Natural killer cell treated with Interleukin-12 subunit alpha and Interleukin-12 subunit beta and Interleukin-15 and Interleukin-18, amount 100 ng/mL, for 72 hours (primary cell): ENCODE measurements at regions not wholly inside any gene's neighbourhood (a gene's known extent, or its start where the extent isn't known, plus 50 kb on each side); places are given as distances from the start of the nearest gene placed in this dataset.
"Not testable (repeated sequence)": the region's sequence is repeated elsewhere in the genome, so short reads cannot be mapped to it uniquely, and the experiment has no call there.

Source experiments
- ATAC-seq, 2 donors: fragments of 150-1000 bp; cut with Tn5 transposase in 1 of 2; sonication (Bioruptor Pico), chemical (Tn5 transposase) in 1 of 2; 2 replicates each; pipeline ENCODE4 v1.10.0; 2021
- DNase-seq: peaks from one replicate; pipeline ENCODE4 v3.0.0; 2022; ENCODE audit warnings: low spot score
- H3K27ac Mint-ChIP-seq, 2 donors: 1 replicate in 1 of 2; 2 replicates in 1 of 2; pipeline ENCODE4 v1.8.0; 2022; ENCODE audit warnings: mixed read lengths in 2 of 2, mild to moderate bottlenecking in 1 of 2, moderate library complexity in 1 of 2
- H3K27me3 Mint-ChIP-seq, 2 donors: 1 replicate in 1 of 2; 2 replicates in 1 of 2; pipeline ENCODE4 v1.8.0; 2022; ENCODE audit warnings: mixed read lengths in 2 of 2
- H3K36me3 Mint-ChIP-seq: one replicate; pipeline ENCODE4 v1.8.0; 2022; ENCODE audit warnings: mixed read lengths
- H3K4me1 Mint-ChIP-seq, 2 donors: 1 replicate in 1 of 2; 2 replicates in 1 of 2; pipeline ENCODE4 v1.8.0; 2022; ENCODE audit warnings: low read depth in 2 of 2, mixed read lengths in 2 of 2, mild to moderate bottlenecking in 1 of 2
- H3K4me3 Mint-ChIP-seq: one replicate; pipeline ENCODE4 v1.8.0; 2022; ENCODE audit warnings: mixed read lengths
- H3K9me3 Mint-ChIP-seq: 2 replicates; pipeline ENCODE4 v1.8.0; 2022; ENCODE audit warnings: mixed read lengths

DNA sequence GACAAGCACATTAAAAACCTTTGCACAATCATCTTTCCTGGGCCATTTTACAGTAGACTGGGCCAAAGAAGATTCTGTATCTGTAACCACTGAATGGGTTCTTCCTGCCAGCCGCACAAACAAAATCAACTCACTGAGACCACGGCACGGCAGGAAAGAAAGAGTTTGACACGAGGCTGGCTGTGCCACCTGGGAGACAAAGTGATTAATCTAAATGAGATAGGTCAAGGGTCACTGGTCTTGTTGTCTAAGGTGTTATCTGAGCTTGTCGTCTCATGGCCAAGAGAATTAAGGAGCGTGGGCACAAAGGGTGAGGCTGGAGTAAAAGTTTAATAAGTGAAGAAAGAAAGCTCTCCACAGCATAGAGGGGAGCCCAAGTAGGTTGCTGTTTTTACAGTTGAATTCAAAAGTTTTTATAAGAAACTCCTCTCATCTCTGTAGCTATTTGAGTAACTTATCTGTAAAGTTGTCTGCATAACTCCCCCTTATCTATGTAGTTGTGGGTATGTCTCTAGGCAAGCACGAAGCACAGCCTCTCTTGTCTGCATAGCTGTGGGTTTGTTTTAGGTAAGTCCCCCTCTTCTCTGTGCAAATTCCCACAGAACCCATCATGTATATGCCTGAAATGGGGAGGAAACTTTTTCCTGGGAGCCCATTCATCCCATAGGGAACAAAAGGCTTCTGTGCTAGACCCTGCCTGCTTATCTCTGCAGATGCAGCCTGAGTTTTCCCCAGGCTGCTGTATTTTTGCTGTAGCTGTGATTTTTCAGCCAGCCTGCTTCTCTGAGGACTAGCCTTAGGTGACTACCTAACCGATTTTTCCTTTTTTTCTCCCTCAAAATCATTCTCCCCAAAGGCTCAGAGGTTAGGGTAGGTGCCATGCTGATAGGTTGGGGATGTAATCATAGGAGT is 1314.6 kb upstream of the TMEM132C start:
- DNase-seq (no peak), ATAC-seq (no peak)
- Mint-ChIP-seq H3K27ac (no peak overlapping the region), H3K9me3 (peaks cover 3% of the 10 kb centered on the region), H3K4me1 (no peaks in the 10 kb centered on the region), H3K4me3 (no peak overlapping the region), H3K36me3 (no peaks in the 10 kb centered on the region), H3K27me3 (no peaks in the 10 kb centered on the region)

DNA sequence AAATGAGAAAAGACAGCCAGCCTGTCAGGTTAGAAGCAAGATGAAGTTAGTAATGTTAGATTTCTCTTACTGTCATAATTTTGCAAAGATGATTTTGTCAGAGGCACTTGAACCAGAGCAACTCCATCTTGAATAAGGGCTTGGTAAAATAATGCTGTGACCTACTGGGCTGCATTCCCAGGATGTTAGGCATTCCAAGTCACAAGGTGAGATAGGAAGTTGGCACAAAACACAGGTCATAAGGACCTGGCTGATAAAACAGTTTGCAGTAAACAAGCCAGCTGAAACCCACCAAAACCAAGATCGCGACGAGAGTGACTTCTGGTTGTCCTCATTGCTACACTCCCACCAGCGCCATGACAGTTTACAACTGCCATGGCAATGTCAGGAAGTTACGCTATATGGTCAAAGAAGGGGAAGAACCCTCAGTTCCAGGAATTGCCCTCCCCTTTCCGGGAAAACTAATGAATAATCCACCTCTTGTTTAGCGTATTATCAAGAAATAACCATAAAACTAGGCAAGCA is 1313.5 kb upstream of the TMEM132C start:
- ATAC-seq (no peak), DNase-seq (no peak)
- no peaks in the 10 kb centered on the region for H3K27me3 Mint-ChIP-seq
- no peak overlapping the region for H3K4me3 Mint-ChIP-seq
- H3K9me3 Mint-ChIP-seq = peaks cover under 1% of the 10 kb centered on the region
- no peaks in the 10 kb centered on the region for H3K4me1 Mint-ChIP-seq
- H3K36me3 Mint-ChIP-seq = no peaks in the 10 kb centered on the region
- no peak overlapping the region for H3K27ac Mint-ChIP-seq

DNA sequence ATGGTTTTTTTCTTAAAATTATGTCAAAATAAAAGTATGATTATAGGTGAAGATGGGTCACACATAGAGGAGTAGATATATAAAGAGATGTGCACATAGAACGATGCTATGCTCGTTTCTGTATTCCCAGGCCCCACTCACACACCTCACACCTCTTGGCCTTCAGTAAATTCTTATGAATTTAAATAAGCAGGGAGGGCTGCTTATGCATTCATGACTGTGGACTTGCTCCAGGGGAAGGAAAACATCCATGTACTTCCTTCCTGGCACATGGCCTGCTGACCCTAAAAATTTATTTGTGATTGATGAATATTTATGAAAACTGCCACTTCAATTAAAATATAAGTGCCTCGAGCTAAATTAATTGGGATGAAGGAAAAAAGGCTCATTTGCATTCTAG is 1306.7 kb upstream of the TMEM132C start:
- no peak for ATAC-seq
- Mint-ChIP-seq H3K27ac (no peak overlapping the region), H3K27me3 (no peaks in the 10 kb centered on the region), H3K4me1 (no peaks in the 10 kb centered on the region), H3K4me3 (no peak overlapping the region), H3K36me3 (no peaks in the 10 kb centered on the region), H3K9me3 (peaks cover 3% of the 10 kb centered on the region)
- no peak for DNase-seq

DNA sequence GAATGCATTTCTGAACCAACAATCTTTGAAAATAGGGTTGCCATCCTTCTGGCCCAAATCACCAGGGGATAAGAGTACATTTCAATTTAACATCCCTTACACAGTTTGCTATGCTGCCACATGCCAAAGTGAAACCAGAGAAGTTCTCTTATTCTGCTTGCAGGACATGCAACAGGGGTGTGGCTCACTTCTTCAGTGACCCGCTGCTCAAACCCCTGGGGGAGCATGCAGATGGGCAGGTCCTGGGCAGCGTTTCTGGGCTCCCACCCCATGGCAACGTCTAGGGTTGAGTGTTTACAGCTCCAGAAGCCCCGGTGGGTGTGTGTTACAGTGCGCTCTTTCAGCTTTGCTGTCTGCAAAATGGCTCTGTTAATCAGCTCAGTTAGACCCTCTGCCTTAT is 1306.3 kb upstream of the TMEM132C start:
- ATAC-seq (no peak), DNase-seq (no peak)
- Mint-ChIP-seq H3K27ac (no peak overlapping the region), H3K36me3 (no peaks in the 10 kb centered on the region), H3K27me3 (no peaks in the 10 kb centered on the region), H3K4me1 (no peaks in the 10 kb centered on the region), H3K9me3 (peaks cover 3% of the 10 kb centered on the region), H3K4me3 (no peak overlapping the region)

DNA sequence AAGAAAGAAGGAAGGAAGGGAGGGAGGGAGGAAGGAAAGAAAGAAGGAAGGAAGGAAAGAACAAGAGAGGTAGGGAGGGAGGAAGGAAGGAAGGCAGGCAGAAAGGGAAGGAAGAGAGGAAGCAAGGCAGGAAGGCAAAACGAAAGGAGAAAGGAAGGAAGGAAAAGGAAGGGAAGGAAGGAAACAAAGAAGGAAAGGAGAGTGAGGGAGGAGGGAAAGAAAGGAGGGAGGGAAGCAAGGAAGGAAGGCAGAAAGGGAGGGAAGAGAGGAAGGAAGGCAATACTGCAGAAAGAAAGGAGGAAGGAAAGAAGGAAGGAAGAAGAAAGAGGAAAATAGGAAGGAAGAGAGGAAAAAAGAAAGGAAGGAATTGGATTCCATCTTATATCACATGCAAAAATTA is 1303.1 kb upstream of the TMEM132C start:
- ATAC-seq = no peak

DNA sequence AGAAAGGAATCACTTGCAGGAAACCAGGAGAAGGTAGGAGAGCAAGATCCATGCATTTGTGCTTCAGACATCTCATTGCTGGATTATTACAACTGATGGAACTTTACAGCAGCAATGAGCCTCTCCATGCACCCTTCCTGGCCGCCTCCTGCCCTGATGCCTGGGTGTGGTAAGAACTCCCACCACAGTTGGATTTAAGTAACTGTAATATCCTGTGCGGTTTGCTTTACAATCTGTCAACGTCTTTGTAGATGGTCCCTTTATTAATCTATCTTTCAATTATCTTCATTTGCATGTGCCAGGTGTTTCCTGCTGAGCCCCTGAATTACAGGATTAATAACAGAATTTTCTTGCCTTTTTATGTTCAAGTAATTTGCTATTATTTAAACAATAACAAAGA is 1300.5 kb upstream of the TMEM132C start:
- H3K4me3 Mint-ChIP-seq = no peak overlapping the region
- no peaks in the 10 kb centered on the region for H3K27me3 Mint-ChIP-seq
- H3K9me3 Mint-ChIP-seq = peaks cover 6% of the 10 kb centered on the region
- DNase-seq (no peak), ATAC-seq (no peak)
- no peaks in the 10 kb centered on the region for H3K36me3 Mint-ChIP-seq
- H3K4me1 Mint-ChIP-seq = no peaks in the 10 kb centered on the region
- no peak overlapping the region for H3K27ac Mint-ChIP-seq

More for the DNA sequence above, 1303.1 kb upstream of the TMEM132C start:
- no peak overlapping the region for H3K27ac Mint-ChIP-seq
- DNase-seq = no peak
- H3K9me3 Mint-ChIP-seq = peaks cover 3% of the 10 kb centered on the region
- no peaks in the 10 kb centered on the region for H3K4me1 Mint-ChIP-seq
- no peaks in the 10 kb centered on the region for H3K27me3 Mint-ChIP-seq
- no peaks in the 10 kb centered on the region for H3K36me3 Mint-ChIP-seq
- no peak overlapping the region for H3K4me3 Mint-ChIP-seq

DNA sequence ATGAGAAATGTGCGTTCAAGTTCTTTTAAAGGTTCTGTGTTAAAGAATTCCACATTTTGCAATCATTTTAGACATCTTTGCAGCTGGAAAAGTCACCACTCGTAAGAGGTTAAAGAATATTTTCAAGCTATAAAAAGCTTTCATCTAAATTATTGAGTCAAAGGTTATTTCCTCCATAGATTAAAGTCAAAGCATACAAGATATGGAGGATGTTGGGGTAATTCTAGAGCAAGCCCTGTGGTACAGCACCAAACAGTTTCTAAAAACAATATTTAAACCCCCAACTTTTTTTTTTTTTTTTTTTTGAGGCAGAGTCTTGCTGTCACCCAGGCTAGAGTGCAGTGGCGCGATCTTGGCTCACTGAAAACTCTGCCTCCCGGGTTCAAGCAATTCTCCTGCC is 1299.8 kb upstream of the TMEM132C start:
- no peaks in the 10 kb centered on the region for H3K36me3 Mint-ChIP-seq
- DNase-seq (no peak), ATAC-seq (no peak)
- no peak overlapping the region for H3K4me3 Mint-ChIP-seq
- peaks cover 8% of the 10 kb centered on the region for H3K9me3 Mint-ChIP-seq
- no peaks in the 10 kb centered on the region for H3K4me1 Mint-ChIP-seq
- no peaks in the 10 kb centered on the region for H3K27me3 Mint-ChIP-seq
- no peak overlapping the region for H3K27ac Mint-ChIP-seq

DNA sequence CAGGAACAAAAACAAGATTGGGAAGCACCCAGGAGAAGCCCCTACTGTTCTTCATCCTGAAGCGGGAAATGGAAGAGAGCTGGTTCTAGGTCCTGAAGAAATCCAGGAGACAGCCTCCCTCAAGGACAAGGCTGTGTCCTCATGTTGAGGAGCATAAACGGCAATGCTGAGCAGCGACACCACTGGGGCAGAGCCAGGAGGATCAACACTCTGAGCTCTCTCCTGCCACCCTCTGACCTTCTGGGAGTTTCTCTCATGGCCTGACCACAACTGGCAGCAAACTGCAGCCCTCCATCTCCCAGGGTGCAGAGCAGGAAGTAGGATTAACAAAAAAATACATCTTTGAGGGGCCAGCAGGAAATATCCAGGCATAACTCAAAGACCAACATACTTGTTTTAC is 1292.2 kb upstream of the TMEM132C start:
- Mint-ChIP-seq H3K4me1 (no peaks in the 10 kb centered on the region), H3K36me3 (no peaks in the 10 kb centered on the region), H3K4me3 (no peak overlapping the region), H3K27ac (no peak overlapping the region), H3K9me3 (peaks cover 14% of the 10 kb centered on the region), H3K27me3 (peaks cover 0 to 5% of the 10 kb centered on the region in 2 donors)
- DNase-seq = no peak
- no peak for ATAC-seq

DNA sequence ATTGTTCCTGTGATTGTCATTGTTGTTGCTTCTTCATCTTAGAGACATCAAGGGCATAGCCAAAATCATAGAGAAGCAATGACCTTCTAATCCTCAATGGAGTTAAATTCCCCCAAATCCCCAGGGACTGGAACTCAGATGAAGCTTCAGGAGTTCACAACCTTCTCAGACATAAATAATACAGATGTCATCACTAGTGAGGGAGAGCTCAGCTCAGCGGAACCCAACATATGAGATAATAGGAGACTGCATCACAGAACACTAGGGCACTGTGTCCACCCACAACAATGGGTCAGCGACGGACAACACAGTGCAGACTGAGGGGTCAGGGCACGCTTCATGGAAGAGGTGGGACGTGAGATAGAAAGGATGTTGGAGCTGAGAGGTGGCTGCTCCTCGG is 1290.4 kb upstream of the TMEM132C start:
- Mint-ChIP-seq H3K27ac (no peak overlapping the region), H3K4me1 (no peaks in the 10 kb centered on the region), H3K27me3 (peaks cover 0 to 5% of the 10 kb centered on the region in 2 donors), H3K36me3 (no peaks in the 10 kb centered on the region), H3K4me3 (no peak overlapping the region), H3K9me3 (peaks cover 22% of the 10 kb centered on the region)
- no peak for ATAC-seq
- DNase-seq = no peak

DNA sequence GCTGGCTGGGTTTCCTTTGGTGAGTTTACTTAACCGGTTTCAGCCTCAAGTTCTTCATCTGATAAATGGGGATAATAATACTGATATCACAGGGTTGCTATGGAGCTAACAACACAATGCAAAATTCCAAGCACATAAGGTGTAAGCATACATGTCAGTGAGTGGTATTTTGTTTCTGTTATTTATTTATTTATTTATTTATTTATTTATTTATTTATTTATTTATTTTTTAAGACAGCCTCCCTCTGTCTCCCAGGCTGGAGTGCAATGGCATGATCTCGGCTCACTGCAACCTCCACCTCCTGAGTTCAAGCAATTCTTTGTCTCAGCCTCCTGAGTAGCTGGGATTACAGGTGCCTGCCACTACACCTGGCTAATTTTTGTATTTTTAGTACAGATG is 1287.4 kb upstream of the TMEM132C start:
- not testable (repeated sequence) for ATAC-seq, H3K27ac Mint-ChIP-seq, H3K27me3 Mint-ChIP-seq, H3K36me3 Mint-ChIP-seq, DNase-seq, H3K4me3 Mint-ChIP-seq, H3K4me1 Mint-ChIP-seq
- peaks cover 18% of the 10 kb centered on the region for H3K9me3 Mint-ChIP-seq

DNA sequence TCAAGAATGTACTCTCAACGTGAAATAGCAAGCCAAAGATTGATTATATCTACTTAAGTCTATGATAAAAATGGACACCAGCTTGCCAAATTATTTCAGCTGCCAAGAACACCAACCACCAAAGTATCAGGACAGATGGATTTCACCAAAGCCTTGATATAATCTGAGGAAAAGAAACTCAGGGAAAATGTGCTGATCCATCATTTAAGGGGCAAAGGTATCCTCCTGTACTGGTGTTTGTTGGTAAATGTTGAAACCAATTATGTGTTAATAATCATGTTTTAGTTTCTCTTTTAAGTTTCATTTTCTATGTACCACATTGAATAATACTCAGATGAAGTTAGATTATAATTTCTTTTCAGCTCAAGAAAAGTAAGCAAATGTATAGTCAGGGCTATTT is 1284.3 kb upstream of the TMEM132C start:
- Mint-ChIP-seq H3K9me3 (peaks cover 22% of the 10 kb centered on the region), H3K27ac (no peak overlapping the region), H3K27me3 (no peaks in the 10 kb centered on the region), H3K4me1 (no peaks in the 10 kb centered on the region), H3K4me3 (no peak overlapping the region), H3K36me3 (no peaks in the 10 kb centered on the region)
- DNase-seq = no peak
- ATAC-seq = no peak

DNA sequence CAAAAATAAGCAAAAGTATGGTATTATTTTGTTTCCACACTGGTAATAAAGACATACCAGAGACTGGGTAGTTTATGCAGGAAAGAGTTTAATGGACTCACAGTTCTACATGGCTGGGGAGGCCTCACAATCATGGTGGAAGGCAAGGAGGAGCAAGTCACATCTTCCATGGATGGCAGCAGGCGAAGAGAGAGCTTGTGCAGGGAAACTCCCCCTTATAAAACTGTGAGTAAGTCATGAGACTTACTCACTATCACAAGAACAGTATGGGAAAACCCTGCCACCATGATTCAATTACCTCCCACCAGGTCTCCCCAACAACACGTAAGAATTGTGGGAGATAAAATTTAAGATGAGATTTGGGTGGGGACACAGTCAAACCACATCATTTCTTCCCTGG is 1283.2 kb upstream of the TMEM132C start:
- H3K36me3 Mint-ChIP-seq, ATAC-seq, H3K27ac Mint-ChIP-seq, H3K4me3 Mint-ChIP-seq, DNase-seq, H3K4me1 Mint-ChIP-seq, H3K27me3 Mint-ChIP-seq: not testable (repeated sequence)
- H3K9me3 Mint-ChIP-seq = peaks cover 22% of the 10 kb centered on the region

DNA sequence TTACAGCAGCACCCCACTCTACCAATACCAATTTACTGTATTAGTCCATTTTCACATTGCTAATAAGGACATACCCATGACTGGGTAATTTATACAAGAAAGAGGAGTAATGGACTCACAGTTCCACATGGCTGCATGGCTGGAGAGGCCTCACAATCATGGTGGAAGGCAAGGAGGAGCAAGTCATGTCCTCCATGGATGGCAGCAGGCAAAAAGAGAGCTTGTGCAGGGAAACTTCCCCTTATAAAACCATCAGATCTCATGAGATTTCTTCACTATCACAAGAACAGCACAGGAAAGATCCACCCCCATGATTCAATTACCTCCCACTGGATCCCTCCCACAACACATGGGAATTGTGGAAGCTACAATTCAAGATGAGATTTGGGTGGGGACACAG is 1281.3 kb upstream of the TMEM132C start:
- H3K36me3 Mint-ChIP-seq, ATAC-seq, DNase-seq, H3K27ac Mint-ChIP-seq, H3K27me3 Mint-ChIP-seq, H3K4me3 Mint-ChIP-seq, H3K4me1 Mint-ChIP-seq: not testable (repeated sequence)
- peaks cover 20% of the 10 kb centered on the region for H3K9me3 Mint-ChIP-seq

DNA sequence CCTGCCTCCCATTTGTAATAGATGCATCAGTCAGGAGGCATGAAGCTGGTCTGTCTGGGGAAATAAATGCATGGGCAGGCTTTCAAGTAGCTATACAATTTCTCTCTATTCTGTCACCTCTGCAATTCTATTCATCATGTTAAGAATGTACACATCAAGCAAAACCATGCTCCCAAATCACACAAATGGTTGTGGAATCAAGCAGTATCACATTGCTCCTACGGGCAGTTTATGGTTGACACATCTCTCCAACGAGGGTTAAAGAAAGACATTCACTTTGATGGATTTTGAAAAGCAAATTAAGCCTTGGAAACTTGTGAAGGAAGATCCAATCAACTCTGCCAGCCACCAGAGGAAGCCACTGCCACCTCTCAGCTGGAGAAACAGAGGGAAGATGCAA is 1277.4 kb upstream of the TMEM132C start:
- H3K9me3 Mint-ChIP-seq = peaks cover 15% of the 10 kb centered on the region
- ATAC-seq (no peak), DNase-seq (no peak)
- H3K36me3 Mint-ChIP-seq = no peaks in the 10 kb centered on the region
- no peak overlapping the region for H3K4me3 Mint-ChIP-seq
- H3K4me1 Mint-ChIP-seq = no peaks in the 10 kb centered on the region
- H3K27ac Mint-ChIP-seq = no peak overlapping the region
- H3K27me3 Mint-ChIP-seq = no peaks in the 10 kb centered on the region

DNA sequence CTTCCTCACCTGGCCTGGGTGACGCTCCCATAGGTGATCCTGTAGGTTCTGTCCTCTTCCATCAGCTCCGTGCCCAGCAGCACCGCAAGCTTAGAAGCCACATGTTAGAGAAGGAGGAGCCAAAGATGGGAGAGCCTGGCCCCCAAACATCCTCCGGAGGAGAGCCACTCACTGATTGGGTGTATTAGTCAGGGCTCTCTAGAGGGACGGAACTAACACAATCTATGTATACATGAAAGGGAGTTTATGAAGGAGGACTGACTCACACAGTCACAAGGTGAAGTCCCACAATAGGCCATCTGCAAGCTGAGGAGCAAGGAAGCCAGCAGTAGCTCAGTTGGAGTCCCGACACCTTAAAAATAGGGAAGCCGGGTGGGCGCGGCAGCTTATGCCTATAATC is 1273.1 kb upstream of the TMEM132C start:
- Mint-ChIP-seq H3K4me3 (no peak overlapping the region), H3K27me3 (no peaks in the 10 kb centered on the region), H3K36me3 (no peaks in the 10 kb centered on the region), H3K27ac (no peak overlapping the region), H3K4me1 (no peaks in the 10 kb centered on the region), H3K9me3 (peaks cover 6% of the 10 kb centered on the region)
- ATAC-seq (no peak), DNase-seq (no peak)
